ENCODE measurements at regions not wholly inside any gene's neighbourhood (a gene's known extent, or its start where the extent isn't known, plus 50 kb on each side); places are given as distances from the start of the nearest gene placed in this dataset.

DNA sequence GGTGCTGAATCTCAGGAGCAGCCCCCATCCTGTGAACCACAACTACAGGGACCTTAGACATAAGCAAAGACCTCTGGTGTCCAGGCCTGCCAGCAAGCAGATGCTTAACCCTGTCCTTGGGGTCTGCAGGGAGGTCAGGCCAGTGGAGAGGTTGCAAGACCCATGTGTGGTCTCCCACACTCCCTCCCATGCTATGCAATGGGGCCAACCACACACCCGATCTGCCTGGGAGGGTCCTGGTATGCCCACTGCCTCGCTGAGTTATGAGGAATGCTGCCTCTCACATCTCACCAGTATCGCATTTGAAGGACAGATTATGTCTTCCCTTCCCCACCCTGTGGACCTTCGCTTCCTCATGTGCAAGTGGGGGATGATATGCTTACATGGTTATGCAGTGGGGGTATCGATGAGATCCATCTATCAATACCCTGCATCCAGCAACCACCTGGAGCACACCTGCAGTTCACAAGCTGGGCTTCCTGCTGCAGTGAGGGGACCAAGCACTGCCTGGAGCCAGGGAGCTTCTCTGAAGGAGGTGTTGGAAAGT, 191.6 kb downstream of the ZNF716 start:
- ChIA-PET POLR2A (no interaction called here), CTCF (no interaction called here)
- no peaks in the 10 kb centered on the region for H3K4me1 Mint-ChIP-seq
- H3K9me3 Mint-ChIP-seq: peaks cover 40% of the 10 kb centered on the region
- no peak overlapping the region for H3K27ac Mint-ChIP-seq
- H3K4me3 Mint-ChIP-seq: no peak overlapping the region
- DNase-seq (ENCODE audit: low spot score) (no peak), ATAC-seq (no peak)
- H3K27me3 Mint-ChIP-seq (ENCODE audit: low read depth): no peaks in the 10 kb centered on the region; the same call in 1 of the 2 replicates
- peaks cover 55% of the 10 kb centered on the region for H3K36me3 Mint-ChIP-seq
- TF ChIP-seq ZNF671 (CRISPR knock-in tag; IDR thresholded peaks at IDR 0.05): no peak
- TF ChIP-seq, protein P1, sequence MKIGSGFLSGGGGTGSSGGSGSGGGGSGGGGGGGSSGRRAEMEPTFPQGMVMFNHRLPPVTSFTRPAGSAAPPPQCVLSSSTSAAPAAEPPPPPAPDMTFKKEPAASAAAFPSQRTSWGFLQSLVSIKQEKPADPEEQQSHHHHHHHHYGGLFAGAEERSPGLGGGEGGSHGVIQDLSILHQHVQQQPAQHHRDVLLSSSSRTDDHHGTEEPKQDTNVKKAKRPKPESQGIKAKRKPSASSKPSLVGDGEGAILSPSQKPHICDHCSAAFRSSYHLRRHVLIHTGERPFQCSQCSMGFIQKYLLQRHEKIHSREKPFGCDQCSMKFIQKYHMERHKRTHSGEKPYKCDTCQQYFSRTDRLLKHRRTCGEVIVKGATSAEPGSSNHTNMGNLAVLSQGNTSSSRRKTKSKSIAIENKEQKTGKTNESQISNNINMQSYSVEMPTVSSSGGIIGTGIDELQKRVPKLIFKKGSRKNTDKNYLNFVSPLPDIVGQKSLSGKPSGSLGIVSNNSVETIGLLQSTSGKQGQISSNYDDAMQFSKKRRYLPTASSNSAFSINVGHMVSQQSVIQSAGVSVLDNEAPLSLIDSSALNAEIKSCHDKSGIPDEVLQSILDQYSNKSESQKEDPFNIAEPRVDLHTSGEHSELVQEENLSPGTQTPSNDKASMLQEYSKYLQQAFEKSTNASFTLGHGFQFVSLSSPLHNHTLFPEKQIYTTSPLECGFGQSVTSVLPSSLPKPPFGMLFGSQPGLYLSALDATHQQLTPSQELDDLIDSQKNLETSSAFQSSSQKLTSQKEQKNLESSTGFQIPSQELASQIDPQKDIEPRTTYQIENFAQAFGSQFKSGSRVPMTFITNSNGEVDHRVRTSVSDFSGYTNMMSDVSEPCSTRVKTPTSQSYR (CRISPR knock-in tag; IDR thresholded peaks at IDR 0.05): no peak

DNA sequence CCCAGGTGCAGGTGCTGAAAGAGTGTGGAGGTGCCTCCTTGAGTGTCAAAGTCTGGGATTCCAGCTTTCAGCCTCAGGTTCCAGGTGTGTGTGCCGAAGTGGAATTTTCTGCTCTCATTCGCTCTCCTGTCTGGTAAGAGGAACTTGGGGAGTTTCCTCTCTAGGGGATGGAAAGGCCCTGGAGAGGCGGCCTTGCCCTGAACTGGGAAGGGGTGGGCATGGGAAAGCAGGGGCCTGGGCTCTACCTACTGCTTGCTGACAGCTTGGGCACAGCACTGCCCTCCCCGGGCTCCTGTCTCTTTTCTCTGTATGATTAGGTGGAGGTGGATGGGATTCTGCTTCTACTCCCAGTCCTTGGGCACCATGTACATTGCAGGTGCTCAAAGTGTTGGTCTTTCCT, 192.8 kb downstream of the ZNF716 start:
- H3K4me1 Mint-ChIP-seq: no peaks in the 10 kb centered on the region
- no peak for DNase-seq (ENCODE audit: low spot score)
- H3K9me3 Mint-ChIP-seq: peaks cover 46% of the 10 kb centered on the region
- no peaks in the 10 kb centered on the region; the same call in 1 of the 2 replicates for H3K27me3 Mint-ChIP-seq (ENCODE audit: low read depth)
- H3K4me3 Mint-ChIP-seq: no peak overlapping the region
- no peak for ATAC-seq
- ChIA-PET POLR2A (no interaction called here), CTCF (no interaction called here)
- peaks cover 61% of the 10 kb centered on the region for H3K36me3 Mint-ChIP-seq
- no peak overlapping the region for H3K27ac Mint-ChIP-seq
- no peak for TF ChIP-seq STAT6 (CRISPR knock-in tag; conservative IDR thresholded peaks at IDR 0.05; ENCODE audit: low read depth)
- TF ChIP-seq ZNF425 (CRISPR knock-in tag; conservative IDR thresholded peaks at IDR 0.05): no peak

- ATAC-seq (no peak), DNase-seq (ENCODE audit: low spot score) (no peak)
- peaks cover 55% of the 10 kb centered on the region for H3K9me3 Mint-ChIP-seq
- no peaks in the 10 kb centered on the region for H3K4me1 Mint-ChIP-seq
- H3K27ac Mint-ChIP-seq: no peak overlapping the region
- peaks cover 72% of the 10 kb centered on the region for H3K36me3 Mint-ChIP-seq
- peaks cover 8% of the 10 kb centered on the region; the same call in 1 of the 2 replicates for H3K27me3 Mint-ChIP-seq (ENCODE audit: low read depth)
- no peak overlapping the region for H3K4me3 Mint-ChIP-seq
- ChIA-PET CTCF (no interaction called here), POLR2A (no interaction called here)
- TF ChIP-seq NFE2L1 (CRISPR knock-in tag; IDR thresholded peaks at IDR 0.05) (no peak), TP53 (CRISPR knock-in tag; IDR thresholded peaks at IDR 0.05) (no peak), ZBTB21 (CRISPR knock-in tag; IDR thresholded peaks at IDR 0.05; ENCODE audit: borderline replicate concordance) (no peak), ZNF396 (CRISPR knock-in tag; IDR thresholded peaks at IDR 0.05; ENCODE audit: borderline replicate concordance) (no peak), SP1 (CRISPR knock-in tag; conservative IDR thresholded peaks at IDR 0.05) (no peak)
- TF ChIP-seq, protein P2, sequence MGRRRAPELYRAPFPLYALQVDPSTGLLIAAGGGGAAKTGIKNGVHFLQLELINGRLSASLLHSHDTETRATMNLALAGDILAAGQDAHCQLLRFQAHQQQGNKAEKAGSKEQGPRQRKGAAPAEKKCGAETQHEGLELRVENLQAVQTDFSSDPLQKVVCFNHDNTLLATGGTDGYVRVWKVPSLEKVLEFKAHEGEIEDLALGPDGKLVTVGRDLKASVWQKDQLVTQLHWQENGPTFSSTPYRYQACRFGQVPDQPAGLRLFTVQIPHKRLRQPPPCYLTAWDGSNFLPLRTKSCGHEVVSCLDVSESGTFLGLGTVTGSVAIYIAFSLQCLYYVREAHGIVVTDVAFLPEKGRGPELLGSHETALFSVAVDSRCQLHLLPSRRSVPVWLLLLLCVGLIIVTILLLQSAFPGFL (CRISPR knock-in tag; IDR thresholded peaks at IDR 0.05; ENCODE audit: borderline replicate concordance): no peak
Measured at GRCh38 chr7:57646219-57646900, 196.4 kb downstream of the ZNF716 start.

All from WTC11 (cell line).